ENCODE measurements at regions not wholly inside any gene's neighbourhood (a gene's known extent, or its start where the extent isn't known, plus 50 kb on each side); places are given as distances from the start of the nearest gene placed in this dataset.

DNA sequence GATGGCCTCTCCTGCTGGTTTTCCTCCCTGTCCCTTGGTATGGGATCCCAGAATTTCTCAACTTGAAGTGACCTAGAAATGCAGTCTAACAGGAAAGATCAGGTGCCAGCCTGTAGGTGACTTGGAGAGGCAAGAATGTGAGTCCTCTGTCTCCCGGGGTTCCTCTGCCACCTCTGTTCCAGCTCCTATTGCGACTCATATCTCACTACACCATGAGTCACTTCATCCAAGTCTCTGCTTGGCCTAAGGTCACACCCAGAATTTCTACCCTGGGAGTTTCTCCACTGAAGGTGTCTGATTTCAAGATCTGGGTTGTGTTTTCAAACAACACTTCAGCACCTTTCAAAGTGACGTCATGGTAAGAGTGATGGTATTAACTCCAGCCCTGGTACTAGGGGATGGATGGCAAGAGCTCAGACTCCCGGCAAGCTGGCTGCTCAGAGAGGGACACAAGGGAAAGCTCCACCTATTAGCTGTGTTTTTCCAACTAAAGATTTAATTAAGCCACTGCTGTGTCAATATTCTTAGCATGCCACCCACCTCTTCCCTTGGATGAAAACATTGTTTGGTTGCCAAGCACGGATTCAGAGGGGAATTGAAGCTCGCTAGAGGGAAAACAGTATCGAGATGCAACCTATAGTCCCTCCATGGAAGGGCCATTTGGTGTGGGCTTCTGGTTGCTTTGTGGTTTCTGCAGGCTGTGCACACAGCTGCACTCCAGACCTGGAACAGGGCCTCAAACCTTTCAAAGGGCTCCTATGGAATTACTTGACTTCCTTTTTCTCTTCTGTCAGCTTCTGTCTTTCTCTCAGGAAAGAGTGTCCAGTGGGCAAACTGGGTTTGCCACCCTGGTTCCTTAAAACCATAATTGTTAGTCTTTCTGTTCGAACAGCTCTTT, 205.7 kb downstream of the GAS1 start:
- Histone ChIP-seq H4K20me1 (ENCODE audit: insufficient read depth, low read length) (no peaks in the 10 kb centered on the region), H3K9me3 (replicated peaks in 1 of 2; ENCODE audit: control insufficient read depth in 1 of 2, insufficient read depth in 1 of 2, low read length in 2 of 2) (no peaks in the 10 kb centered on the region), H3K4me2 (replicated peaks; ENCODE audit: extremely low read depth, low read length, poor library complexity, severe bottlenecking) (no peak overlapping the region), H3K36me3 (replicated peaks in 1 of 2; ENCODE audit: control insufficient read depth in 1 of 2, insufficient read depth in 2 of 2, low read length in 2 of 2) (no peaks in the 10 kb centered on the region), H3K9ac (ENCODE audit: insufficient read depth, low read length, poor library complexity, severe bottlenecking) (no peak overlapping the region), H2AFZ (ENCODE audit: insufficient read depth, low read depth, low read length, poor library complexity, severe bottlenecking) (no peak overlapping the region), H3K4me3 (replicated peaks in 1 of 3; ENCODE audit: low read depth in 2 of 3, low read length in 3 of 3) (no peak overlapping the region), H3K4me1 (ENCODE audit: control insufficient read depth in 1 of 2, insufficient read depth in 2 of 2, low read length in 2 of 2) (no peaks in the 10 kb centered on the region), H3K27ac (ENCODE audit: low read depth in 1 of 2, low read length in 2 of 2) (no peak overlapping the region), H3K27me3 (ENCODE audit: control insufficient read depth in 2 of 2, insufficient read depth in 2 of 2, low read length in 2 of 2) (no peaks in the 10 kb centered on the region), H3K79me2 (ENCODE audit: insufficient read depth, low read length) (no peaks in the 10 kb centered on the region)
- H3K27ac Mint-ChIP-seq, result no peak overlapping the region
- H3K4me1 Mint-ChIP-seq, result no peaks in the 10 kb centered on the region
- intact Hi-C loops (cut with micrococcal nuclease), result no loop called here
- H3K27me3 Mint-ChIP-seq (ENCODE audit: low read depth in 3 of 3), result peaks cover 0 to 8% (median 2%) of the 10 kb centered on the region in 3 donors
- TF ChIP-seq, protein P1, sequence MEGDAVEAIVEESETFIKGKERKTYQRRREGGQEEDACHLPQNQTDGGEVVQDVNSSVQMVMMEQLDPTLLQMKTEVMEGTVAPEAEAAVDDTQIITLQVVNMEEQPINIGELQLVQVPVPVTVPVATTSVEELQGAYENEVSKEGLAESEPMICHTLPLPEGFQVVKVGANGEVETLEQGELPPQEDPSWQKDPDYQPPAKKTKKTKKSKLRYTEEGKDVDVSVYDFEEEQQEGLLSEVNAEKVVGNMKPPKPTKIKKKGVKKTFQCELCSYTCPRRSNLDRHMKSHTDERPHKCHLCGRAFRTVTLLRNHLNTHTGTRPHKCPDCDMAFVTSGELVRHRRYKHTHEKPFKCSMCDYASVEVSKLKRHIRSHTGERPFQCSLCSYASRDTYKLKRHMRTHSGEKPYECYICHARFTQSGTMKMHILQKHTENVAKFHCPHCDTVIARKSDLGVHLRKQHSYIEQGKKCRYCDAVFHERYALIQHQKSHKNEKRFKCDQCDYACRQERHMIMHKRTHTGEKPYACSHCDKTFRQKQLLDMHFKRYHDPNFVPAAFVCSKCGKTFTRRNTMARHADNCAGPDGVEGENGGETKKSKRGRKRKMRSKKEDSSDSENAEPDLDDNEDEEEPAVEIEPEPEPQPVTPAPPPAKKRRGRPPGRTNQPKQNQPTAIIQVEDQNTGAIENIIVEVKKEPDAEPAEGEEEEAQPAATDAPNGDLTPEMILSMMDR (IDR thresholded peaks at IDR 0.05), result no peak
- H3K4me3 Mint-ChIP-seq, result no peak overlapping the region
- peaks cover 4 to 18% (median 7%) of the 10 kb centered on the region in 7 donors for H3K9me3 Mint-ChIP-seq
- no peaks in the 10 kb centered on the region for H3K36me3 Mint-ChIP-seq
- DNase-seq, result peak in 1 of 3 donors; percentile 37
- WGBS (ENCODE audit: insufficient coverage), result 96% methylated on average over 5 of the region's 8 CpGs

DNA sequence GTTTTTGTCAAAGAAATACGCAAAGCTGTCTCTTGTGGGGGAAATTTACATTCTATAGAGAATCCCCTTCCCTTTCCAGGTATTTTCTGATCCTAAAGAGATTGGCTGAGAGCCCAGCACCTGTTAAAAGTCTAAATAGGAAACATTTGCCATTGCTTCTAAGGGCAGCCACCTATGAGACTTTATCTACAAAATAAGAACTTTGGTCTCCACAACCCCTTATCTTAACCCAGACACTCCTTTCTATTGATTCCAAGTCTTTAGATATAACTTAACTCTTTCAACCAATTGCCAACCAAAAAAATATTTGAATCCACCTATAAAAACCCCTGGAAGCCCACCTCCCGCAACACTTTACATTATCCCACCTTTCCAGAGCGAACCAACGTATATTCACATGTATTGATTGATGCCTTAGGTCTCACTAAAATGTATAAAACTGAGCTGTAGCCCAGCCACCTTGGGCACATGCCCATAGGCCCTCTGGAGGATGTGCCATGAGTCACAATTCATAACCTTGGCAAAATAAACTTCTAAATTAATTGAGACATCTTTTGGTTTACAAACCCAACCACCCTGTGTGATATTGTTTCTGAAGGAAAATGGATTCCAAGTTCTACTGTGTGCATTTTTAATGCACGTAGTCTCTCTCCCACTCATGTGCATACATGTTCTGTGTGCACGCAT, 211.4 kb downstream of the GAS1 start:
- Mint-ChIP-seq H3K4me1 (no peaks in the 10 kb centered on the region), H3K9me3 (peaks cover 3 to 13% (median 4%) of the 10 kb centered on the region in 7 donors), H3K36me3 (no peaks in the 10 kb centered on the region), H3K4me3 (no peak overlapping the region), H3K27ac (no peak overlapping the region), H3K27me3 (ENCODE audit: low read depth in 3 of 3) (peaks cover 2 to 7% (median 2%) of the 10 kb centered on the region in 3 donors)
- Histone ChIP-seq H3K4me2 (replicated peaks; ENCODE audit: extremely low read depth, low read length, poor library complexity, severe bottlenecking) (no peak overlapping the region), H4K20me1 (ENCODE audit: insufficient read depth, low read length) (no peaks in the 10 kb centered on the region), H3K9me3 (replicated peaks in 1 of 2; ENCODE audit: control insufficient read depth in 1 of 2, insufficient read depth in 1 of 2, low read length in 2 of 2) (no peaks in the 10 kb centered on the region), H2AFZ (ENCODE audit: insufficient read depth, low read depth, low read length, poor library complexity, severe bottlenecking) (no peak overlapping the region), H3K79me2 (ENCODE audit: insufficient read depth, low read length) (no peaks in the 10 kb centered on the region), H3K4me1 (ENCODE audit: control insufficient read depth in 1 of 2, insufficient read depth in 2 of 2, low read length in 2 of 2) (no peaks in the 10 kb centered on the region), H3K36me3 (replicated peaks in 1 of 2; ENCODE audit: control insufficient read depth in 1 of 2, insufficient read depth in 2 of 2, low read length in 2 of 2) (no peaks in the 10 kb centered on the region), H3K4me3 (replicated peaks in 1 of 3; ENCODE audit: low read depth in 2 of 3, low read length in 3 of 3) (no peak overlapping the region), H3K9ac (ENCODE audit: insufficient read depth, low read length, poor library complexity, severe bottlenecking) (no peak overlapping the region), H3K27ac (ENCODE audit: low read depth in 1 of 2, low read length in 2 of 2) (no peak overlapping the region), H3K27me3 (ENCODE audit: control insufficient read depth in 2 of 2, insufficient read depth in 2 of 2, low read length in 2 of 2) (peaks cover 0 to 3% of the 10 kb centered on the region in 2 donors)
- WGBS (ENCODE audit: insufficient coverage), result 89% methylated on average over 3 of the region's 6 CpGs
- TF ChIP-seq, protein P1 (IDR thresholded peaks at IDR 0.05), result no peak
- DNase-seq, result no peak
- intact Hi-C loops (cut with micrococcal nuclease), result no loop called here

Data from CD14-positive monocyte (primary cell).